DMS 273 (cell line): ENCODE measurements at regions not wholly inside any gene's neighbourhood (a gene's known extent, or its start where the extent isn't known, plus 50 kb on each side); places are given as distances from the start of the nearest gene placed in this dataset.
"Not testable (repeated sequence)": the region's sequence is repeated elsewhere in the genome, so short reads cannot be mapped to it uniquely, and the experiment has no call there.

Experiments used
- DNase-seq: peaks from one replicate; lab custom pipeline; 2025; ENCODE audit not compliant: unreplicated experiment; lab: John Stamatoyannopoulos, UW

GRCh38 chr13:80957019-80957655 lies 616.2 kb upstream of the SPRY2 start:
- DNase-seq, result no peak

- DNase-seq, result no peak
These were observed 614.6 kb upstream of the SPRY2 start for GRCh38 chr13:80955501-80955900.

GRCh38 chr13:80952158-80952557 lies 611.2 kb upstream of the SPRY2 start:
- DNase-seq, result no peak

- DNase-seq, result no peak
These were observed 605.3 kb upstream of the SPRY2 start for GRCh38 chr13:80946008-80946802.

- DNase-seq, result no peak
These were observed 604.4 kb upstream of the SPRY2 start for GRCh38 chr13:80945328-80945727.

GRCh38 chr13:80939581-80939980 lies 598.7 kb upstream of the SPRY2 start:
- DNase-seq, result no peak

- no peak for DNase-seq
These were observed 590.8 kb upstream of the SPRY2 start for GRCh38 chr13:80931766-80932165.

GRCh38 chr13:80931118-80931517 lies 590.2 kb upstream of the SPRY2 start:
- DNase-seq, result no peak

- DNase-seq, result no peak
These were observed 587.3 kb upstream of the SPRY2 start for GRCh38 chr13:80928241-80928640.

GRCh38 chr13:80926024-80926423 lies 585.1 kb upstream of the SPRY2 start:
- DNase-seq, result not testable (repeated sequence)

- no peak for DNase-seq
These were observed 583.7 kb upstream of the SPRY2 start for GRCh38 chr13:80924596-80924995.

GRCh38 chr13:80923907-80924306 lies 583.0 kb upstream of the SPRY2 start:
- DNase-seq, result peak; percentile 21

GRCh38 chr13:80921971-80922370 lies 581.0 kb upstream of the SPRY2 start:
- DNase-seq, result no peak

- DNase-seq, result no peak
These were observed 580.6 kb upstream of the SPRY2 start for GRCh38 chr13:80921541-80921940.

- no peak for DNase-seq
These were observed 565.9 kb upstream of the SPRY2 start for GRCh38 chr13:80906860-80907259.

- no peak for DNase-seq
These were observed 563.5 kb upstream of the SPRY2 start for GRCh38 chr13:80904386-80904785.

GRCh38 chr13:80903911-80904310 lies 563.0 kb upstream of the SPRY2 start:
- no peak for DNase-seq

GRCh38 chr13:80901530-80901929 lies 560.6 kb upstream of the SPRY2 start:
- no peak for DNase-seq

GRCh38 chr13:80901111-80901510 lies 560.2 kb upstream of the SPRY2 start:
- DNase-seq, result no peak

- no peak for DNase-seq
These were observed 559.6 kb upstream of the SPRY2 start for GRCh38 chr13:80900561-80900960.

GRCh38 chr13:80897641-80898040 lies 556.7 kb upstream of the SPRY2 start:
- DNase-seq, result not testable (repeated sequence)

GRCh38 chr13:80894917-80895316 lies 554.0 kb upstream of the SPRY2 start:
- DNase-seq, result peak; percentile 9

- DNase-seq, result no peak
These were observed 548.9 kb upstream of the SPRY2 start for GRCh38 chr13:80889829-80890228.
